ENCODE measurements at regions not wholly inside any gene's neighbourhood (a gene's known extent, or its start where the extent isn't known, plus 50 kb on each side); places are given as distances from the start of the nearest gene placed in this dataset.
"Not testable (repeated sequence)": the region's sequence is repeated elsewhere in the genome, so short reads cannot be mapped to it uniquely, and the experiment has no call there.

GRCh38 chr13:84645196-84646012 lies 763.1 kb upstream of the SLITRK1 start:
- DNase-seq, result peak; percentile 6 to 30

GRCh38 chr13:84641491-84641890 lies 759.2 kb upstream of the SLITRK1 start:
- DNase-seq, result no peak

GRCh38 chr13:84640691-84641090 lies 758.4 kb upstream of the SLITRK1 start:
- DNase-seq, result no peak

GRCh38 chr13:84630476-84630875 lies 748.2 kb upstream of the SLITRK1 start:
- DNase-seq, result no peak

GRCh38 chr13:84616864-84617263 lies 734.6 kb upstream of the SLITRK1 start:
- DNase-seq, result no peak

GRCh38 chr13:84609716-84610115 lies 727.4 kb upstream of the SLITRK1 start:
- DNase-seq, result peak in 1 of 2 experiments; percentile 9

- no peak for DNase-seq
Observed at GRCh38 chr13:84607261-84608013, 725.2 kb upstream of the SLITRK1 start.

GRCh38 chr13:84606616-84607015 lies 724.3 kb upstream of the SLITRK1 start:
- no peak for DNase-seq

GRCh38 chr13:84605927-84606326 lies 723.7 kb upstream of the SLITRK1 start:
- no peak for DNase-seq

GRCh38 chr13:84591444-84591843 lies 709.2 kb upstream of the SLITRK1 start:
- no peak for DNase-seq

GRCh38 chr13:84590663-84591062 lies 708.4 kb upstream of the SLITRK1 start:
- no peak for DNase-seq

GRCh38 chr13:84588023-84588422 lies 705.7 kb upstream of the SLITRK1 start:
- no peak for DNase-seq

GRCh38 chr13:84579901-84580300 lies 697.6 kb upstream of the SLITRK1 start:
- DNase-seq, result not testable (repeated sequence)

- peak in 1 of 2 experiments; percentile 13 for DNase-seq
Observed at GRCh38 chr13:84574851-84575250, 692.6 kb upstream of the SLITRK1 start.

- DNase-seq, result no peak
Observed at GRCh38 chr13:84571264-84571663, 689.0 kb upstream of the SLITRK1 start.

- DNase-seq, result no peak
Observed at GRCh38 chr13:84570831-84571230, 688.6 kb upstream of the SLITRK1 start.

GRCh38 chr13:84569366-84569765 lies 687.1 kb upstream of the SLITRK1 start:
- DNase-seq, result no peak

GRCh38 chr13:84567848-84568247 lies 685.6 kb upstream of the SLITRK1 start:
- DNase-seq, result no peak

GRCh38 chr13:84566780-84567179 lies 684.5 kb upstream of the SLITRK1 start:
- peak in 1 of 2 experiments; percentile 18 for DNase-seq

- peak; percentile 59 to 79 for DNase-seq
Observed at GRCh38 chr13:84563611-84564010, 681.3 kb upstream of the SLITRK1 start.

- DNase-seq, result peak; percentile 74 to 84
Observed at GRCh38 chr13:84553227-84553626, 671.0 kb upstream of the SLITRK1 start.

- DNase-seq, result no peak
Observed at GRCh38 chr13:84543962-84544361, 661.7 kb upstream of the SLITRK1 start.

GRCh38 chr13:84542348-84542747 lies 660.1 kb upstream of the SLITRK1 start:
- no peak for DNase-seq

- DNase-seq, result no peak
Observed at GRCh38 chr13:84536906-84537305, 654.6 kb upstream of the SLITRK1 start.

Data from SHP77 (cell line).